Right lobe of liver (tissue), 6 donors: ENCODE measurements at regions not wholly inside any gene's neighbourhood (a gene's known extent, or its start where the extent isn't known, plus 50 kb on each side); places are given as distances from the start of the nearest gene placed in this dataset.
"Not testable (repeated sequence)": the region's sequence is repeated elsewhere in the genome, so short reads cannot be mapped to it uniquely, and the experiment has no call there.

Source experiments
- ATAC-seq, 4 donors: fragments of 200-7000 bp; cut with Tn5 transposase; one replicate each; pipeline ENCODE4 v1.9.1; 2020; ENCODE audit warnings: mild to moderate bottlenecking in 4 of 4, moderate library complexity in 4 of 4
- DNase-seq, 3 donors: peaks; one replicate each; pipeline ENCODE4 v3.0.0-alpha.2; 2020
- H3K27ac ChIP-seq, 3 donors: fragments of 200-600 bp; one replicate each; pipeline ENCODE4 v1.8.0; 2022
- H3K27me3 ChIP-seq, 2 donors: fragments of 200-600 bp; one replicate each; pipeline ENCODE4 v1.8.0; 2022
- H3K36me3 ChIP-seq, 4 donors: fragments of 200-600 bp; sonication (generic) in 1 of 4; one replicate each; pipeline versions ENCODE4 v1.5.1 to v1.8.0; 2017 to 2022; ENCODE audit warnings: control low read depth in 1 of 4
- H3K4me1 ChIP-seq, 4 donors: fragments of 200-600 bp; sonication (generic) in 1 of 4; one replicate each; pipeline versions ENCODE4 v1.5.1 to v1.8.0; 2017 to 2022; ENCODE audit warnings: control low read depth in 1 of 4
- H3K4me3 ChIP-seq, 3 donors: fragments of 200-600 bp; one replicate each; pipeline ENCODE4 v1.8.0; 2022
- H3K9me3 ChIP-seq, 4 donors: fragments of 200-600 bp; sonication (generic) in 1 of 4; one replicate each; pipeline versions ENCODE4 v1.5.1 to v1.8.0; 2017 to 2022; ENCODE audit warnings: control low read depth in 1 of 4
- CTCF ChIP-seq, 4 donors: fragments of 200-600 bp in 3 of 4; fragments of 450-650 bp in 1 of 4; IDR thresholded peaks; one replicate each; pipeline versions ENCODE4 v1.5.1 to v1.8.0; 2016 to 2022; ENCODE audit warnings: antibody characterized with exemption in 4 of 4, mild to moderate bottlenecking in 2 of 4
- POLR2A ChIP-seq: fragments of 450-650 bp; IDR thresholded peaks from one replicate; pipeline ENCODE4 v1.6.1; 2017; ENCODE audit warnings: antibody characterized with exemption, mild to moderate bottlenecking
- WGBS: methylation state at CpG from one replicate; pipeline ENCODE4 v1.1.6; 2018; ENCODE audit warnings: low coverage, low lambda C conversion rate; ENCODE audit not compliant: insufficient coverage; ENCODE audit errors: missing lambda C conversion rate; 5-methylcytosine and 5-hydroxymethylcytosine counted together
- intact Hi-C, 2 donors: fragments of 100-400 bp; cut with DNase I; formaldehyde crosslinking; loops; one replicate each; pipeline versions ENCODE4 v1.11.2 to v1.14.1; 2022
- donor health status: DM: no; HTN: yes; CAD: no.
- donor health status: DM: no; HTN: no; CAD: no.
- donor health status: DM: no; HTN: no; CAD: no.
- donor health status: DM: no; HTN: yes; CAD: no.
- donor health status: DM: no; HTN: yes; CAD: no.

- no peaks in the 10 kb centered on the region for H3K27me3 ChIP-seq
- no peaks in the 10 kb centered on the region for H3K36me3 ChIP-seq
- no peak for TF ChIP-seq POLR2A
- no peak for TF ChIP-seq CTCF (IDR thresholded peaks at IDR 0.05)
- ATAC-seq = no peak
- H3K4me1 ChIP-seq = no peaks in the 10 kb centered on the region
- WGBS = 42% methylated on average over 3 of the region's 3 CpGs
- H3K4me3 ChIP-seq = no peak overlapping the region
- no peak for DNase-seq
- intact Hi-C loops = no loop called here
- H3K9me3 ChIP-seq = no peaks in the 10 kb centered on the region
- H3K27ac ChIP-seq = no peak overlapping the region
These were observed 115.7 kb downstream of the NUS1 start for GRCh38 chr6:117791012-117791411.

GRCh38 chr6:117795234-117795633 lies 111.8 kb upstream of the SLC35F1 start:
- H3K4me1 ChIP-seq = no peaks in the 10 kb centered on the region
- no peaks in the 10 kb centered on the region for H3K9me3 ChIP-seq
- no peak for DNase-seq
- intact Hi-C loops = no loop called here
- H3K36me3 ChIP-seq = no peaks in the 10 kb centered on the region
- ATAC-seq = no peak
- TF ChIP-seq POLR2A (no peak), CTCF (IDR thresholded peaks at IDR 0.05) (no peak)
- 30% methylated on average over 1 of the region's 1 CpG for WGBS
- no peak overlapping the region for H3K4me3 ChIP-seq
- no peak overlapping the region for H3K27ac ChIP-seq
- H3K27me3 ChIP-seq = no peaks in the 10 kb centered on the region

- H3K9me3 ChIP-seq, H3K27ac ChIP-seq, H3K4me1 ChIP-seq, H3K4me3 ChIP-seq, H3K27me3 ChIP-seq, H3K36me3 ChIP-seq, DNase-seq, intact Hi-C loops, ATAC-seq: not testable (repeated sequence)
- WGBS = 89% methylated on average over 2 of the region's 2 CpGs
These were observed 108.2 kb upstream of the SLC35F1 start for GRCh38 chr6:117798819-117799218.

GRCh38 chr6:117810269-117810668 lies 96.8 kb upstream of the SLC35F1 start:
- no peak for DNase-seq
- TF ChIP-seq CTCF (IDR thresholded peaks at IDR 0.05) (no peak), POLR2A (no peak)
- no peak overlapping the region for H3K4me3 ChIP-seq
- H3K9me3 ChIP-seq = no peaks in the 10 kb centered on the region
- WGBS = no CpG with 5 or more reads among the region's 6 CpGs
- H3K27me3 ChIP-seq = no peaks in the 10 kb centered on the region
- intact Hi-C loops = no loop called here
- H3K27ac ChIP-seq = no peak overlapping the region
- no peaks in the 10 kb centered on the region for H3K4me1 ChIP-seq
- ATAC-seq = no peak
- no peaks in the 10 kb centered on the region for H3K36me3 ChIP-seq

GRCh38 chr6:117817499-117817898 lies 89.6 kb upstream of the SLC35F1 start:
- 61% methylated on average over 5 of the region's 5 CpGs for WGBS
- H3K4me1 ChIP-seq = no peaks in the 10 kb centered on the region
- no peaks in the 10 kb centered on the region for H3K27me3 ChIP-seq
- TF ChIP-seq CTCF (IDR thresholded peaks at IDR 0.05) = no peak
- TF ChIP-seq POLR2A = no peak
- H3K4me3 ChIP-seq = no peak overlapping the region
- DNase-seq (no peak), ATAC-seq (no peak)
- no peak overlapping the region for H3K27ac ChIP-seq
- no peaks in the 10 kb centered on the region for H3K36me3 ChIP-seq
- no peaks in the 10 kb centered on the region for H3K9me3 ChIP-seq
- intact Hi-C loops = no loop called here
